ENCODE measurements at regions not wholly inside any gene's neighbourhood (a gene's known extent, or its start where the extent isn't known, plus 50 kb on each side); places are given as distances from the start of the nearest gene placed in this dataset.

DNA sequence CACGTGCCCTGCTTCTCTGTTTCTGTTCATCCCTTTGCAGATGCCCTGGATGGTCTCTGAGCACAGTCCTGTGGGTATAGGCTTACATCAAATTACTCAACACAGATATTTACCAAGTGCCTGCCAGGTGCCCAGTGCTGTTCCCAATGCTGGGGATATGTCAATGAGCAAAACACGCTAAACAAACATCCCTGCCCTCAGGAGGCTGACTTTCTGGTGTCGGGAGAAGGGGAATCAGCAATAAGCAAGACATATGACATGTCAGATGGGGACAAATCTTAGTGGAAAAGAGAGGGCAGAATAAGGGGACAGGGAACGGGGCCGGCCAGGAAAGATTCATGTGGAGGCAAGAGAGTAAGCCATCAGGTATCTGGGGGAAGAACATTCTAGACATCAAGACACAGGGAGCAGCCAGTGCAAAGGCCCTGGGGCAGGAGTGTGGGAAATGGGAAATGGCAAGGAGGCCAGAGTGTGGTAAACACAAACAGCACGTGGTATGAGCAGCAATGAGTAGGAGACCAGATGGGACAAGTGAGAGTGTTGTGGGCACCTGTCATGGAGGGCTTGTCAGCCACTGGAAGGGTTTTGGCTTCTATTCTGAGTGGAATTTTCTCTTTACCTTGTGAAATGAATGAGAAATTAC, 160.2 kb upstream of the KAZN start:
- peaks cover 22% of the 10 kb centered on the region for H3K4me1 ChIP-seq (ENCODE audit: insufficient read depth, low read length, poor library complexity, severe bottlenecking)
- H3K27ac ChIP-seq (ENCODE audit: low read depth, low read length, poor library complexity, severe bottlenecking), result no peak overlapping the region
- H3K9me3 ChIP-seq (ENCODE audit: low read depth, low read length, poor library complexity, severe bottlenecking), result no peaks in the 10 kb centered on the region
- ChIA-PET CTCF (no interaction called here), POLR2A (ENCODE audit: low non-redundant PET) (interaction anchor here (0.7 kb wide), 1 partner anchor 370 kb away, joined by 7 read pairs; no protein-coding TSS in a partner anchor)
- TF ChIP-seq, protein P1, sequence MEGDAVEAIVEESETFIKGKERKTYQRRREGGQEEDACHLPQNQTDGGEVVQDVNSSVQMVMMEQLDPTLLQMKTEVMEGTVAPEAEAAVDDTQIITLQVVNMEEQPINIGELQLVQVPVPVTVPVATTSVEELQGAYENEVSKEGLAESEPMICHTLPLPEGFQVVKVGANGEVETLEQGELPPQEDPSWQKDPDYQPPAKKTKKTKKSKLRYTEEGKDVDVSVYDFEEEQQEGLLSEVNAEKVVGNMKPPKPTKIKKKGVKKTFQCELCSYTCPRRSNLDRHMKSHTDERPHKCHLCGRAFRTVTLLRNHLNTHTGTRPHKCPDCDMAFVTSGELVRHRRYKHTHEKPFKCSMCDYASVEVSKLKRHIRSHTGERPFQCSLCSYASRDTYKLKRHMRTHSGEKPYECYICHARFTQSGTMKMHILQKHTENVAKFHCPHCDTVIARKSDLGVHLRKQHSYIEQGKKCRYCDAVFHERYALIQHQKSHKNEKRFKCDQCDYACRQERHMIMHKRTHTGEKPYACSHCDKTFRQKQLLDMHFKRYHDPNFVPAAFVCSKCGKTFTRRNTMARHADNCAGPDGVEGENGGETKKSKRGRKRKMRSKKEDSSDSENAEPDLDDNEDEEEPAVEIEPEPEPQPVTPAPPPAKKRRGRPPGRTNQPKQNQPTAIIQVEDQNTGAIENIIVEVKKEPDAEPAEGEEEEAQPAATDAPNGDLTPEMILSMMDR (conservative IDR thresholded peaks at IDR 0.05; ENCODE audit: low read depth, low read length), result no peak
- TF ChIP-seq EZH2 (IDR thresholded peaks at IDR 0.05; ENCODE audit: borderline replicate concordance, low read depth, low read length, poor library complexity, severe bottlenecking), result no peak
- BruUV-seq (replicated peaks), result no TSS peak
- DNase-seq (ENCODE audit: low spot score), result no peak
- H3K4me3 ChIP-seq (ENCODE audit: low read depth, low read length, poor library complexity, severe bottlenecking), result no peak overlapping the region
- H3K27me3 ChIP-seq (replicated peaks; ENCODE audit: insufficient read depth, low read depth, low read length, poor library complexity), result no peaks in the 10 kb centered on the region
- intact Hi-C loops (cut with micrococcal nuclease; ENCODE audit: unreplicated experiment), result no loop called here
- H3K36me3 ChIP-seq (ENCODE audit: insufficient read depth, low read length, poor library complexity, severe bottlenecking), result no peaks in the 10 kb centered on the region

DNA sequence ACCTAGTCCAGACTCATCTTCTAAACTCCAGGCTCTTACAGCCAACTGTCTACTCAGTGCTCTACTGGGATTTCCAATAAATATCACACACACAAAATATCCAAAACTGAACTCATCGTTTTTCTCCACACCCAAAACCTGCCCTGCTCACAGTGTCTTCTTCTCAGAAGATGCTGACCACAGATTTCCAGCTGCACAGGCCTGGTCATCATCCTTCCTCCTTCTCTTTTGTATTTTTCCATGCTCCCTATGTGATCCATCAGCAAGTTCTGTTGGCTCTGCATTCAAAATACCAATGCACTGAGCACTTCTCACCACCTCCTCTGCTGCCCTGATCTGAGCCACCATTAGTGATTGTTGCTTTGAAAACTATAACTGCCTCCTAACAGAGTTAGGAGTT, 159.5 kb upstream of the KAZN start:
- ChIA-PET CTCF (no interaction called here), POLR2A (ENCODE audit: low non-redundant PET) (no interaction called here)
- TF ChIP-seq, protein P1 (conservative IDR thresholded peaks at IDR 0.05; ENCODE audit: low read depth, low read length), result no peak
- TF ChIP-seq EZH2 (IDR thresholded peaks at IDR 0.05; ENCODE audit: borderline replicate concordance, low read depth, low read length, poor library complexity, severe bottlenecking), result no peak
- H3K9me3 ChIP-seq (ENCODE audit: low read depth, low read length, poor library complexity, severe bottlenecking), result no peaks in the 10 kb centered on the region
- intact Hi-C loops (cut with micrococcal nuclease; ENCODE audit: unreplicated experiment), result no loop called here
- peaks cover 28% of the 10 kb centered on the region for H3K4me1 ChIP-seq (ENCODE audit: insufficient read depth, low read length, poor library complexity, severe bottlenecking)
- BruUV-seq (replicated peaks), result no TSS peak
- no peak overlapping the region for H3K27ac ChIP-seq (ENCODE audit: low read depth, low read length, poor library complexity, severe bottlenecking)
- DNase-seq (ENCODE audit: low spot score), result no peak
- H3K4me3 ChIP-seq (ENCODE audit: low read depth, low read length, poor library complexity, severe bottlenecking), result no peak overlapping the region
- no peaks in the 10 kb centered on the region for H3K36me3 ChIP-seq (ENCODE audit: insufficient read depth, low read length, poor library complexity, severe bottlenecking)
- H3K27me3 ChIP-seq (replicated peaks; ENCODE audit: insufficient read depth, low read depth, low read length, poor library complexity), result no peaks in the 10 kb centered on the region

DNA sequence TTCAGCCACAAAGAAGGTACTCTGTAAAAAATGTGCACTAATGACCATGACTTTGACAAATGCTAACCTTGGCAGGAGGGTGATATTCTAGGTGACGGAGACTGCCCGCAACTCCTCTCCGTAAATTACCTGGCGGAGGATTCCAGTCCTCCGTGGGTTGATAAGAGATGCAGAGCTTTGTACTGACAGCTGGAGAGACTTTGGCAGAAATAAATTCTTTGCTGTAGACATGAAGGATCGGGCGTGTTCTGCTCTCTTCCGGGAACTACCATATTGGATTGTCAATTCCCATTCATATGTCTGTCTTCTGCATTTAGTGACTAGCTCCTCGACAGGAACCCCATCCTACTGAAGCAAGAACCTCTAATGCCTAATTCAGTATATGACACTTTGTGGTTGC, 158.3 kb upstream of the KAZN start:
- intact Hi-C loops (cut with micrococcal nuclease; ENCODE audit: unreplicated experiment), result no loop called here
- TF ChIP-seq, protein P1 (conservative IDR thresholded peaks at IDR 0.05; ENCODE audit: low read depth, low read length), result no peak
- no peak for TF ChIP-seq EZH2 (IDR thresholded peaks at IDR 0.05; ENCODE audit: borderline replicate concordance, low read depth, low read length, poor library complexity, severe bottlenecking)
- ChIA-PET POLR2A (ENCODE audit: low non-redundant PET) (no interaction called here), CTCF (no interaction called here)
- H3K27me3 ChIP-seq (replicated peaks; ENCODE audit: insufficient read depth, low read depth, low read length, poor library complexity), result no peaks in the 10 kb centered on the region
- DNase-seq (ENCODE audit: low spot score), result no peak
- H3K4me1 ChIP-seq (ENCODE audit: insufficient read depth, low read length, poor library complexity, severe bottlenecking), result peaks cover 28% of the 10 kb centered on the region
- no TSS peak for BruUV-seq (replicated peaks)
- no peaks in the 10 kb centered on the region for H3K36me3 ChIP-seq (ENCODE audit: insufficient read depth, low read length, poor library complexity, severe bottlenecking)
- H3K9me3 ChIP-seq (ENCODE audit: low read depth, low read length, poor library complexity, severe bottlenecking), result no peaks in the 10 kb centered on the region
- no peak overlapping the region for H3K27ac ChIP-seq (ENCODE audit: low read depth, low read length, poor library complexity, severe bottlenecking)
- no peak overlapping the region for H3K4me3 ChIP-seq (ENCODE audit: low read depth, low read length, poor library complexity, severe bottlenecking)

Data from A673 (cell line).